HEK293 (cell line): ENCODE measurements at regions not wholly inside any gene's neighbourhood (a gene's known extent, or its start where the extent isn't known, plus 50 kb on each side); places are given as distances from the start of the nearest gene placed in this dataset.

Experiments
- CTCF ChIA-PET: fragments of 350-600 bp; formaldehyde crosslinking; extraction: SDS; loops from one replicate; lab custom pipeline; 2021; ENCODE audit warnings: antibody characterized with exemption; lab: Yijun Ruan, JAX
- POLR2A ChIA-PET: fragments of 300-600 bp; formaldehyde crosslinking; extraction: SDS; loops from one replicate; lab custom pipeline; 2020; ENCODE audit warnings: antibody characterized with exemption, inconsistent platforms; lab: Yijun Ruan, JAX
- H3K27ac ChIP-seq: fragments of 200-500 bp; sonication (Bioruptor generic); 2 replicates; pipeline ENCODE4 v1.5.1; 2014; ENCODE audit warnings: low read depth, low read length, control low read depth, inconsistent platforms; ENCODE audit errors: extremely low read depth
- H3K36me3 ChIP-seq, 2 experiments: fragments of 200-500 bp in 1 of 2; sonication (Bioruptor generic) in 1 of 2; 1 replicate in 1 of 2; 2 replicates in 1 of 2; pipeline ENCODE4 v1.5.1; 2014 to 2017; ENCODE audit warnings: inconsistent platforms in 2 of 2, low read length in 2 of 2; ENCODE audit not compliant: control insufficient read depth in 2 of 2, insufficient read depth in 1 of 2
- H3K4me1 ChIP-seq: fragments of 200-500 bp; sonication (Bioruptor generic); 2 replicates; pipeline ENCODE4 v1.5.1; 2014; ENCODE audit warnings: mild to moderate bottlenecking, low read length, inconsistent platforms; ENCODE audit not compliant: control insufficient read depth, insufficient read depth
- H3K4me3 ChIP-seq: 2 replicates; pipeline ENCODE4 v1.5.1; 2011; ENCODE audit warnings: low read depth, mild to moderate bottlenecking, control low read depth, low read length, moderate library complexity
- H3K9me3 ChIP-seq: fragments of 200-500 bp; sonication (Bioruptor generic); 2 replicates; pipeline ENCODE4 v1.5.1; 2014; ENCODE audit warnings: low read depth, low read length, inconsistent platforms; ENCODE audit not compliant: control insufficient read depth, insufficient read depth
- OVOL3 ChIP-seq: fragments of 450-650 bp; formaldehyde crosslinking; IDR thresholded peaks from 2 replicates; pipeline ENCODE4 v1.5.1; 2016; ENCODE audit warnings: missing biosample characterization, missing genetic modification characterization
- RBAK ChIP-seq: fragments of 450-650 bp; formaldehyde crosslinking; IDR thresholded peaks from 2 replicates; pipeline ENCODE4 v1.5.1; 2016; ENCODE audit warnings: missing biosample characterization, missing genetic modification characterization
- REPIN1 ChIP-seq: fragments of 450-650 bp; formaldehyde crosslinking; IDR thresholded peaks from 2 replicates; pipeline ENCODE4 v1.5.1; 2017; ENCODE audit warnings: missing biosample characterization, missing genetic modification characterization, low read depth
- SP7 ChIP-seq: fragments of 450-650 bp; formaldehyde crosslinking; IDR thresholded peaks from 2 replicates; pipeline ENCODE4 v1.5.1; 2016; ENCODE audit warnings: missing biosample characterization, missing genetic modification characterization
- TCF7L2 ChIP-seq: IDR thresholded peaks from 2 replicates; pipeline ENCODE4 v1.6.1; 2011; ENCODE audit warnings: low read depth, mild to moderate bottlenecking, inconsistent platforms, low read length, moderate library complexity, borderline replicate concordance
- WT1 ChIP-seq: fragments of 450-650 bp; formaldehyde crosslinking; IDR thresholded peaks from 2 replicates; pipeline ENCODE4 v1.5.1; 2016; ENCODE audit warnings: missing biosample characterization, missing genetic modification characterization
- YY2 ChIP-seq: fragments of 450-650 bp; formaldehyde crosslinking; IDR thresholded peaks from 2 replicates; pipeline ENCODE4 v1.5.1; 2016; ENCODE audit warnings: missing biosample characterization, missing genetic modification characterization
- ZBTB1 ChIP-seq: fragments of 450-650 bp; formaldehyde crosslinking; IDR thresholded peaks from 2 replicates; pipeline ENCODE4 v1.5.1; 2016; ENCODE audit warnings: missing biosample characterization, missing genetic modification characterization
- ZBTB48 ChIP-seq: fragments of 450-650 bp; formaldehyde crosslinking; IDR thresholded peaks from 2 replicates; pipeline ENCODE4 v1.5.1; 2016; ENCODE audit warnings: missing biosample characterization, missing genetic modification characterization
- ZBTB7A ChIP-seq: fragments of 450-650 bp; formaldehyde crosslinking; IDR thresholded peaks from 2 replicates; pipeline ENCODE4 v1.5.1; 2016; ENCODE audit warnings: low read depth, missing biosample characterization, missing genetic modification characterization
- ZFP3 ChIP-seq: fragments of 450-650 bp; formaldehyde crosslinking; IDR thresholded peaks from 2 replicates; pipeline ENCODE4 v1.5.1; 2016; ENCODE audit warnings: low read depth, missing biosample characterization, missing genetic modification characterization
- ZNF155 ChIP-seq: fragments of 450-650 bp; formaldehyde crosslinking; IDR thresholded peaks from 2 replicates; pipeline ENCODE4 v1.5.1; 2016; ENCODE audit warnings: missing biosample characterization, missing genetic modification characterization
- ZNF302 ChIP-seq: fragments of 450-650 bp; formaldehyde crosslinking; IDR thresholded peaks from 2 replicates; pipeline ENCODE4 v1.5.1; 2016; ENCODE audit warnings: missing biosample characterization, missing genetic modification characterization, low read depth
- ZNF433 ChIP-seq: fragments of 450-650 bp; formaldehyde crosslinking; IDR thresholded peaks from 2 replicates; pipeline ENCODE4 v1.5.1; 2016; ENCODE audit warnings: missing biosample characterization, missing genetic modification characterization, low read depth
- ZNF521 ChIP-seq: fragments of 450-650 bp; formaldehyde crosslinking; IDR thresholded peaks from 2 replicates; pipeline ENCODE4 v1.5.1; 2017; ENCODE audit warnings: missing biosample characterization, mild to moderate bottlenecking, missing genetic modification characterization
- ZNF549 ChIP-seq: fragments of 450-650 bp; IDR thresholded peaks from 2 replicates; pipeline ENCODE4 v1.5.1; 2018; ENCODE audit warnings: missing biosample characterization, missing genetic modification characterization, mild to moderate bottlenecking, inconsistent platforms, moderate library complexity
- ZNF561 ChIP-seq: fragments of 450-650 bp; IDR thresholded peaks from 2 replicates; pipeline ENCODE4 v1.5.1; 2018; ENCODE audit warnings: missing biosample characterization, missing genetic modification characterization, borderline replicate concordance
- ZNF585B ChIP-seq: fragments of 450-650 bp; formaldehyde crosslinking; IDR thresholded peaks from 2 replicates; pipeline ENCODE4 v1.5.1; 2016; ENCODE audit warnings: missing biosample characterization, missing genetic modification characterization
- ZNF610 ChIP-seq: fragments of 450-650 bp; formaldehyde crosslinking; IDR thresholded peaks from 2 replicates; pipeline ENCODE4 v1.5.1; 2016; ENCODE audit warnings: missing biosample characterization, missing genetic modification characterization, borderline replicate concordance
- ZNF626 ChIP-seq: fragments of 450-650 bp; sonication (Bioruptor Pico); formaldehyde crosslinking; IDR thresholded peaks from 2 replicates; pipeline ENCODE4 v1.5.1; 2018; ENCODE audit warnings: missing biosample characterization, missing genetic modification characterization, inconsistent platforms
- ZNF660 ChIP-seq: fragments of 450-650 bp; IDR thresholded peaks from 2 replicates; pipeline ENCODE4 v1.5.1; 2018; ENCODE audit warnings: missing biosample characterization, mild to moderate bottlenecking, missing genetic modification characterization
- TF ChIP-seq, protein P1 (sequence below): fragments of 450-650 bp; formaldehyde crosslinking; IDR thresholded peaks from 2 replicates; pipeline ENCODE4 v1.5.1; 2016; ENCODE audit warnings: missing biosample characterization, missing genetic modification characterization
- TF ChIP-seq, protein P2 (sequence below): fragments of 450-650 bp; formaldehyde crosslinking; IDR thresholded peaks from 2 replicates; pipeline ENCODE4; 2016; ENCODE audit warnings: missing biosample characterization, missing genetic modification characterization
- TF ChIP-seq, protein P3 (sequence below): fragments of 450-650 bp; formaldehyde crosslinking; IDR thresholded peaks from 2 replicates; pipeline ENCODE4 v1.5.1; 2016; ENCODE audit warnings: missing biosample characterization, missing genetic modification characterization

GRCh38 chr11:81987829-81988472 lies 745.7 kb downstream of the FAM181B start:
- H3K9me3 ChIP-seq: no peaks in the 10 kb centered on the region
- TF ChIP-seq REPIN1 (tag by site-specific recombination) (no peak), ZBTB7A (tag by site-specific recombination) (no peak), ZNF610 (tag by site-specific recombination) (no peak), YY2 (tag by site-specific recombination) (no peak), ZNF302 (no peak), SP7 (tag by site-specific recombination) (no peak)
- TF ChIP-seq, protein P1, sequence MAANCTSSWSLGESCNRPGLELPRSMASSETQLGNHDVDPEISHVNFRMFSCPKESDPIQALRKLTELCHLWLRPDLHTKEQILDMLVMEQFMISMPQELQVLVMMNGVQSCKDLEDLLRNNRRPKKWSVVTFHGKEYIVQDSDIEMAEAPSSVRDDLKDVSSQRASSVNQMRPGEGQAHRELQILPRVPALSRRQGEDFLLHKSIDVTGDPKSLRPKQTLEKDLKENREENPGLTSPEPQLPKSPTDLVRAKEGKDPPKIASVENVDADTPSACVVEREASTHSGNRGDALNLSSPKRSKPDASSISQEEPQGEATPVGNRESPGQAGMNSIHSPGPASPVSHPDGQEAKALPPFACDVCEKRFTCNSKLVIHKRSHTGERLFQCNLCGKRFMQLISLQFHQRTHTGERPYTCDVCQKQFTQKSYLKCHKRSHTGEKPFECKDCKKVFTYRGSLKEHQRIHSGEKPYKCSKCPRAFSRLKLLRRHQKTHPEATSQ (tag by site-specific recombination): no peak
- TF ChIP-seq, protein P2, sequence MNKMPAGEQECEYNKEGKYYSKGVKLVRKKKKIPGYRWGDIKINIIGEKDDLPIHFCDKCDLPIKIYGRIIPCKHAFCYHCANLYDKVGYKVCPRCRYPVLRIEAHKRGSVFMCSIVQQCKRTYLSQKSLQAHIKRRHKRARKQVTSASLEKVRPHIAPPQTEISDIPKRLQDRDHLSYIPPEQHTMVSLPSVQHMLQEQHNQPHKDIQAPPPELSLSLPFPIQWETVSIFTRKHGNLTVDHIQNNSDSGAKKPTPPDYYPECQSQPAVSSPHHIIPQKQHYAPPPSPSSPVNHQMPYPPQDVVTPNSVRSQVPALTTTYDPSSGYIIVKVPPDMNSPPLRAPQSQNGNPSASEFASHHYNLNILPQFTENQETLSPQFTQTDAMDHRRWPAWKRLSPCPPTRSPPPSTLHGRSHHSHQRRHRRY: no peak
- TF ChIP-seq, protein P3, sequence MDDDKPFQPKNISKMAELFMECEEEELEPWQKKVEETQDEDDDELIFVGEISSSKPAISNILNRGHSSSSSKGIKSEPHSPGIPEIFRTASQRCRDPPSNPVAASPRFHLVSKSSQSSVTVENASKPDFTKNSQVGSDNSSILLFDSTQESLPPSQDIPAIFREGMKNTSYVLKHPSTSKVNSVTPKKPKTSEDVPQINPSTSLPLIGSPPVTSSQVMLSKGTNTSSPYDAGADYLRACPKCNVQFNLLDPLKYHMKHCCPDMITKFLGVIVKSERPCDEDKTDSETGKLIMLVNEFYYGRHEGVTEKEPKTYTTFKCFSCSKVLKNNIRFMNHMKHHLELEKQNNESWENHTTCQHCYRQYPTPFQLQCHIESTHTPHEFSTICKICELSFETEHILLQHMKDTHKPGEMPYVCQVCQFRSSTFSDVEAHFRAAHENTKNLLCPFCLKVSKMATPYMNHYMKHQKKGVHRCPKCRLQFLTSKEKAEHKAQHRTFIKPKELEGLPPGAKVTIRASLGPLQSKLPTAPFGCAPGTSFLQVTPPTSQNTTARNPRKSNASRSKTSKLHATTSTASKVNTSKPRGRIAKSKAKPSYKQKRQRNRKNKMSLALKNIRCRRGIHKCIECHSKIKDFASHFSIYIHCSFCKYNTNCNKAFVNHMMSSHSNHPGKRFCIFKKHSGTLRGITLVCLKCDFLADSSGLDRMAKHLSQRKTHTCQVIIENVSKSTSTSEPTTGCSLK: no peak
- H3K27ac ChIP-seq: no peak overlapping the region
- CTCF ChIA-PET: no interaction called here
- no peak overlapping the region for H3K4me3 ChIP-seq
- H3K36me3 ChIP-seq: no peaks in the 10 kb centered on the region
- H3K4me1 ChIP-seq: no peaks in the 10 kb centered on the region
- POLR2A ChIA-PET: no interaction called here

GRCh38 chr11:81986556-81987161 lies 747.0 kb downstream of the FAM181B start:
- TF ChIP-seq WT1 (no peak), ZFP3 (tag by site-specific recombination) (no peak), ZNF561 (no peak), ZNF585B (tag by site-specific recombination) (no peak), ZNF626 (tag by site-specific recombination) (no peak), TCF7L2 (no peak), ZNF549 (no peak), ZNF433 (tag by site-specific recombination) (no peak), ZNF660 (no peak), RBAK (tag by site-specific recombination) (no peak), OVOL3 (tag by site-specific recombination) (no peak), ZBTB1 (tag by site-specific recombination) (no peak), ZNF155 (tag by site-specific recombination) (no peak), ZBTB48 (tag by site-specific recombination) (no peak), ZNF521 (tag by site-specific recombination) (no peak)
- no peaks in the 10 kb centered on the region for H3K9me3 ChIP-seq
- ChIA-PET POLR2A (no interaction called here), CTCF (no interaction called here)
- H3K27ac ChIP-seq: no peak overlapping the region
- no peaks in the 10 kb centered on the region for H3K4me1 ChIP-seq
- H3K36me3 ChIP-seq: no peaks in the 10 kb centered on the region
- H3K4me3 ChIP-seq: no peak overlapping the region
